ENCODE measurements at regions not wholly inside any gene's neighbourhood (a gene's known extent, or its start where the extent isn't known, plus 50 kb on each side); places are given as distances from the start of the nearest gene placed in this dataset.

GRCh38 chrX:144042271-144042670 lies 158.4 kb downstream of the UBE2NL start:
- TF ChIP-seq CTCF (IDR thresholded peaks at IDR 0.05; ENCODE audit: insufficient read depth, low read length, poor library complexity, severe bottlenecking) (no peak), EZH2phosphoT487 (conservative IDR thresholded peaks at IDR 0.05; ENCODE audit: low read length) (no peak)

Measured in SU-DHL-6 (cell line).